PC-3 (cell line): ENCODE measurements at regions not wholly inside any gene's neighbourhood (a gene's known extent, or its start where the extent isn't known, plus 50 kb on each side); places are given as distances from the start of the nearest gene placed in this dataset.

Experiments used
- EZH2 ChIP-seq: fragments of 300-600 bp; sonication (generic); IDR thresholded peaks from one replicate; pipeline ENCODE4 v1.6.1; 2017; ENCODE audit warnings: antibody characterized with exemption, mild to moderate bottlenecking, low read length; ENCODE audit not compliant: unreplicated experiment
- TF ChIP-seq, protein P1 (sequence below): fragments of 300-600 bp; sonication (generic); conservative IDR thresholded peaks from 2 replicates; pipeline ENCODE4 v1.5.1; 2017; ENCODE audit warnings: antibody characterized with exemption, low read depth, mild to moderate bottlenecking, low read length

DNA sequence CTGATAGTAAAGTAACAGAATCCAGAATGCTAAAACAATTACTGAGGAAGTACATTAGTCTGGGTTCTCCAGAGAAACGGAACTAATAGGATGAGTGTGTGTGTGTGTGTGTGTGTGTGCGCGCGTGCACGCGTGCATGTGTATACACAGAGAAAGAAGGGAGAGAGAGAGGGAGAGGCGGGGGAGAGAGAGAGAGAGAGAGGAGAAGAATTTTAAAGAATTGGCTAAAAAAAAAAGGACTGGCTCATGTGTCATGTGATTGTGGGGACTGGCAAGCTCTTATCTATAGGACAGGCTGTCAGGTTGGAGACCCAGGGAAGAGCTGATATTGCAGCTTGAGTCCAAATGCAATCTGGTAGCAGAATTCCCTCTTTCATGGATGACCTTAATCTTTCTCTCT, 976.2 kb upstream of the CDH2 start:
- TF ChIP-seq, protein P1, sequence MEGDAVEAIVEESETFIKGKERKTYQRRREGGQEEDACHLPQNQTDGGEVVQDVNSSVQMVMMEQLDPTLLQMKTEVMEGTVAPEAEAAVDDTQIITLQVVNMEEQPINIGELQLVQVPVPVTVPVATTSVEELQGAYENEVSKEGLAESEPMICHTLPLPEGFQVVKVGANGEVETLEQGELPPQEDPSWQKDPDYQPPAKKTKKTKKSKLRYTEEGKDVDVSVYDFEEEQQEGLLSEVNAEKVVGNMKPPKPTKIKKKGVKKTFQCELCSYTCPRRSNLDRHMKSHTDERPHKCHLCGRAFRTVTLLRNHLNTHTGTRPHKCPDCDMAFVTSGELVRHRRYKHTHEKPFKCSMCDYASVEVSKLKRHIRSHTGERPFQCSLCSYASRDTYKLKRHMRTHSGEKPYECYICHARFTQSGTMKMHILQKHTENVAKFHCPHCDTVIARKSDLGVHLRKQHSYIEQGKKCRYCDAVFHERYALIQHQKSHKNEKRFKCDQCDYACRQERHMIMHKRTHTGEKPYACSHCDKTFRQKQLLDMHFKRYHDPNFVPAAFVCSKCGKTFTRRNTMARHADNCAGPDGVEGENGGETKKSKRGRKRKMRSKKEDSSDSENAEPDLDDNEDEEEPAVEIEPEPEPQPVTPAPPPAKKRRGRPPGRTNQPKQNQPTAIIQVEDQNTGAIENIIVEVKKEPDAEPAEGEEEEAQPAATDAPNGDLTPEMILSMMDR: no peak
- no peak for TF ChIP-seq EZH2
